WERI-Rb-1 (cell line): ENCODE measurements at regions not wholly inside any gene's neighbourhood (a gene's known extent, or its start where the extent isn't known, plus 50 kb on each side); places are given as distances from the start of the nearest gene placed in this dataset.

Experiments
- DNase-seq: peaks from one replicate; pipeline ENCODE4 v3.0.0-alpha.2; 2020
- H3K27ac ChIP-seq: fragments of 250-450 bp; sonication (Bioruptor Pico); 2 replicates; pipeline ENCODE4 v1.5.1; 2020; ENCODE audit warnings: mild to moderate bottlenecking, moderate library complexity
- H3K27me3 ChIP-seq: fragments of 250-450 bp; sonication (Bioruptor Pico); 2 replicates; pipeline ENCODE4 v1.5.1; 2021; ENCODE audit warnings: mild to moderate bottlenecking, low read depth, moderate library complexity; ENCODE audit not compliant: insufficient read depth, severe bottlenecking
- H3K36me3 ChIP-seq: fragments of 250-450 bp; sonication (Bioruptor Pico); 2 replicates; pipeline ENCODE4 v1.5.1; 2020; ENCODE audit warnings: mild to moderate bottlenecking, moderate library complexity
- H3K4me3 ChIP-seq: 2 replicates; pipeline ENCODE4 v1.5.1; 2011; ENCODE audit warnings: low read depth, mild to moderate bottlenecking, control low read depth, low read length
- H3K9me3 ChIP-seq: fragments of 250-450 bp; sonication (Bioruptor Pico); 2 replicates; pipeline ENCODE4 v1.5.1; 2021; ENCODE audit warnings: mild to moderate bottlenecking, moderate library complexity; ENCODE audit not compliant: severe bottlenecking
- CTCF ChIP-seq: IDR thresholded peaks from 2 replicates; pipeline ENCODE4 v1.5.1; 2011; ENCODE audit warnings: low read depth, mild to moderate bottlenecking, control low read depth, inconsistent platforms, low read length

GRCh38 chrX:138765051-138765450, 53.5 kb upstream of the FGF13 start:
- H3K27ac ChIP-seq, result no peak overlapping the region
- peaks cover 26% of the 10 kb centered on the region for H3K27me3 ChIP-seq
- H3K4me3 ChIP-seq, result no peak overlapping the region
- no peak for DNase-seq
- H3K36me3 ChIP-seq, result no peaks in the 10 kb centered on the region
- H3K9me3 ChIP-seq, result no peaks in the 10 kb centered on the region
- TF ChIP-seq CTCF, result no peak

GRCh38 chrX:138763761-138764160, 52.2 kb upstream of the FGF13 start:
- no peak overlapping the region for H3K4me3 ChIP-seq
- TF ChIP-seq CTCF, result no peak
- no peak overlapping the region for H3K27ac ChIP-seq
- H3K27me3 ChIP-seq, result peaks cover 37% of the 10 kb centered on the region
- no peaks in the 10 kb centered on the region for H3K36me3 ChIP-seq
- H3K9me3 ChIP-seq, result no peaks in the 10 kb centered on the region
- no peak for DNase-seq

- H3K4me3 ChIP-seq, result no peak overlapping the region
- peaks cover 45% of the 10 kb centered on the region for H3K27me3 ChIP-seq
- TF ChIP-seq CTCF, result no peak
- H3K27ac ChIP-seq, result no peak overlapping the region
- no peak for DNase-seq
- H3K36me3 ChIP-seq, result no peaks in the 10 kb centered on the region
- H3K9me3 ChIP-seq, result no peaks in the 10 kb centered on the region
Observed at GRCh38 chrX:138761380-138761779, 49.9 kb upstream of the FGF13 start.
